GM10266 (cell line): ENCODE measurements at regions not wholly inside any gene's neighbourhood (a gene's known extent, or its start where the extent isn't known, plus 50 kb on each side); places are given as distances from the start of the nearest gene placed in this dataset.

Source experiments
- DNase-seq: peaks from one replicate; pipeline ENCODE4 v3.0.0; 2012; ENCODE audit errors: extremely low spot score
- CTCF ChIP-seq: IDR thresholded peaks from 2 replicates; pipeline ENCODE4 v1.5.1; 2012; ENCODE audit warnings: mild to moderate bottlenecking, low read depth; ENCODE audit not compliant: control insufficient read depth, insufficient read depth; ENCODE audit errors: missing control alignments

GRCh38 chr1:72637593-72637992 is 355.3 kb upstream of the NEGR1 start:
- no peak for DNase-seq
- TF ChIP-seq CTCF = no peak

DNA sequence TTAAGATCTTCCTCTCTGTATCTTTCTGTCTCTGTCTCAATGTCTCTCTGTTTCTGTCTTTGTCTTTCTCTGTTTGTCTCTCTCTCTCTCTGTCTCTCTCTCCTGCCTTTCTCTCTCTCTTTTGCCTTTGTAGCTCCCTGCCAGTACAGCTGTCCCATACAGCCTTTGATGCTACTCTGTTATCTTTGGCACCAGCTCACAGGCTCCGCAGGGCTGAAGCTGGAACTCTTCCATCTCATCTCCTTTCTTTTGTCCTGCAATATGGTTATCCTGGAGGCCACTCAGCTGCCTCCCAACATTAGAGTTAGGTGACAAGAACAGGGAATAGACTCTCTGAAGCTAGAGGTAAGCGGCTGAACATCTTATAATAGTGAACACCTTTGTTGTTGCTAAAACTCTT is 354.3 kb upstream of the NEGR1 start:
- DNase-seq = no peak
- no peak for TF ChIP-seq CTCF

DNA sequence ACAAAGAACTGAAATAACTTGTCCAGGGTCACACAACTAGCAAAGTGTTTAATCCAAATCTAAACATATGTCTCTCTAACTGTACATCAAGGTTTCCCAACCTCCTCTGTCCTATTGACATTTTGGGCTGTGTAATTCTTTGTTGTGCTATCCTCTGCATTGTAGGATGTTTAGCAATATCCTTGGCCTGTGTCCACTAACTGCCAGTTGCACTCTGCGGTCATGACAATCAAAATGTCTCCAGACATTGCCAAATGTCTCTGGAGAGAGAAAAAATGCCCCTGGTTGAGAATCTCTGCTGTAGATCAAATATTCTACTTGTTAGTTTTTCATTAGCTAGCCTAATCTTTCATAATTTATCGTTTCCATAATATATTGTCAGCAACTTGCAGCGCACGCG is 353.4 kb upstream of the NEGR1 start:
- no peak for TF ChIP-seq CTCF
- no peak for DNase-seq

- TF ChIP-seq CTCF = no peak
- no peak for DNase-seq
These were observed 352.6 kb upstream of the NEGR1 start for GRCh38 chr1:72634946-72635345.

DNA sequence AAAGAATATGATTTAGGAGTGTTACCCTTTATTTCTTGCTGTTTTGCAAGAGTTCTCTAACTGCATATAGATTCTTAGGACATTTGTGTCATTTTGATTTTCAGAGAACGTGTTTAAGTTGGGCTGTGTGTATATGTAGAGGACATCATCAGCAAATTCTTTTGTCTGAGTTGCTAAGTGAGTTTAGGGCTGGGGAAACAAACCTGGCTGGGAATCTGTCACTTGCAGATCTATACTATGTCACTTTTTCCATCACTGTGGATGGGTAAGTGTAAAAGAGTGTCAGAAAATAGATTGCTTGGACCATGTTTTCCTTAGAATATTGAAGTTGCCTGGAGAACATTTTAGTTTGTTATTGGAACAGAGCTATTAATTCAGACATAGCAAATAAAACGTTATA is 349.1 kb upstream of the NEGR1 start:
- DNase-seq = no peak
- no peak for TF ChIP-seq CTCF

DNA sequence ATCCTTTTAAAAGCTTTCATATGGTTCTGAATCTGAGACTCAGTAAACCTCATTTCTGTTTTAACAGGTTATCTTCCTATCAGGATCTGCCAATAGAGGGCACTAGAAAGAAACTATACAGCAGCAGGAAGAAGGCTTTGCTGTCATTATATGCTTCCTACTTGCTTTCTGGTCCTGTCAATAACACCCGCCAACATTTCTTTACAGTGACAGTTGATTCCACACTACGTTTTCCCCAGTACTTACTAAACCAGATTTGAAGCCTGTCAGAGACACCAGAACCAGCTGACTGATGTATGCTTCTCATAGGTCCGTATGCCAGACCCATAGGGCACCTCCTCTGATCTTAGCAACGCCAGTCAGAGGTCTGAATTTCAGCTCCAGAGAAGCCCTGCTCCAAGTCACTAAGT is 341.0 kb upstream of the NEGR1 start:
- DNase-seq = peak; percentile 10

GRCh38 chr1:72620453-72620852 is 338.1 kb upstream of the NEGR1 start:
- no peak for TF ChIP-seq CTCF
- no peak for DNase-seq

More for the DNA sequence above, 341.0 kb upstream of the NEGR1 start:
- TF ChIP-seq CTCF = peak; percentile 69
